Dedifferentiated amniotic fluid mesenchymal stem cell (primary cell): ENCODE measurements at regions not wholly inside any gene's neighbourhood (a gene's known extent, or its start where the extent isn't known, plus 50 kb on each side); places are given as distances from the start of the nearest gene placed in this dataset.
A peak's percentile ranks its signal among the peaks of the same experiment; 100 is the strongest.

Source experiments
- DNase-seq: peaks from one replicate; pipeline ENCODE4 v3.0.0-alpha.2; 2016; ENCODE audit errors: extremely low spot score

DNA sequence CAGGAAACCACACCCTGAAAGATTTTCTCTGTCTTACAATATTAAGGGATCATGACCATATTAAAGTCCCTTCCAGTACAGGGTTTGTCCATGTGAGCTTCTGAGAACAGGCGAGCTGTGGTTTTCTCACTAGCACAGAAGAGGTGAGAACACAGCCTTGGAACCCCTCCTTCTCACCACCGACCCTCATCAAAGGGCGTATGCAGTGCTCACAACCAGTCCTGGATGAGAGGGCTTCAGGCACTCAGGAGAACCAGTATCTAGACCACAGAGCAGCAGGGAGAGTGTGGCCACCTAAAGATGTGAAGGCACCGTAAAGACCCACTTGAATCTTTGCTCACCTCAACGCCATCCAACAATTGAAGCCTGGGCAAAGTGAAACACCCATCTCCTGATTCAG lies 397.0 kb downstream of the ETS1 start:
- no peak for DNase-seq

DNA sequence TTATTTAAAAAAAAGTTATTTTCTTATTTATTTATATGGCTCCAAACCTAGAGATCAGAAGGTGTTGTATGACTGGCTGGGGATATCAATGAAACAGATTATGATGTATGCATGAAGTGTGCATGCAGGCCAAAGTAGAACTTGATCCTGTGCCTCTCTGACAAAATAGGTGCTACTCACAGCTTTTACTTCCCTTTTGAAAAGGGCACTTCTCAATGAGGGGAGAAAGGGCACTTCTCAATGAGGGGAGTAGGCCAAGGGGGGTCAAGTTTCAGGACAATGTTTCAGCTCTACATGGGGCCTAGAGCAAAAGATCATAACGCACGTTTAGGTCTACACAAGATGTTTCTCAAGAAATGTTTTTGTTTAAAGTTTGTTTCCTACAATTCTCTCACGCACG lies 397.5 kb downstream of the ETS1 start:
- DNase-seq = no peak

- no peak for DNase-seq
These were observed 398.9 kb downstream of the ETS1 start for GRCh38 chr11:128188346-128189004.

DNA sequence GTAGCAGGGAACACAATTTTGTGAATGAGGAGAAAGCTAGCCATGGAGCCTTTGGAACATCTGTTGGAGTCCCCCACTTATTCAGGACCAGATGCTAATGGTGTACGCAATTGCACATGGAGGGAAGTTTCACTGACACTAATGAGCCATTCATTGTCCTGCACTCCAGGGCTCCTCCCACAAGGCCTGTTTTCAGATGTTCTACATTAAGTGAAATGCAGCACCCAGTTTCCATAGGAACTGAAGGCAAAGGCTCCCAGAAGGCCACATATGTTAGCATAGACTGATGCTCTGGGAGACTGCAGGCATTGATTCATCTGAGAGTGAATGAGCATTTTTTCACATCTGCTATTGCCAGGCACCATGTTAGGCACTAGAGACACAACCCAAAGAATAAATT lies 399.5 kb downstream of the ETS1 start:
- DNase-seq = no peak

DNA sequence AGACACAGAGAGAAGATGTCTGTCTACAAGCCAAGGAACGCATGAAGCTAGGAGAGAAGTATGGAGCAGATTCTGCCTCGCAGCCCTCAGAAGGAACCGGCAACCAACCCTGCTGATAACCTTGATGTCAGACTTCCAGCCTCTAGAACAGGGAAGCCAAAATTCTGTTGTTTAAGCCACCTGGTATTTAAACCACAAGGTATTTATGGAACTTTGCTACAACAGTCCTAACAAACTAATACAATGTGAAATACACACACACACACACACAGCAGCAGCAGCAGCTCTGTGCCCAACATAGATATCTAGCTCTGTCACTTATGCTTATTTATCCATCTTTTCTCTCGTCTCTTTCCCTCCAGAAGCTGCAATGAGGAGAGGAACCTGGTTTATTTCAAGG lies 400.0 kb downstream of the ETS1 start:
- no peak for DNase-seq

DNA sequence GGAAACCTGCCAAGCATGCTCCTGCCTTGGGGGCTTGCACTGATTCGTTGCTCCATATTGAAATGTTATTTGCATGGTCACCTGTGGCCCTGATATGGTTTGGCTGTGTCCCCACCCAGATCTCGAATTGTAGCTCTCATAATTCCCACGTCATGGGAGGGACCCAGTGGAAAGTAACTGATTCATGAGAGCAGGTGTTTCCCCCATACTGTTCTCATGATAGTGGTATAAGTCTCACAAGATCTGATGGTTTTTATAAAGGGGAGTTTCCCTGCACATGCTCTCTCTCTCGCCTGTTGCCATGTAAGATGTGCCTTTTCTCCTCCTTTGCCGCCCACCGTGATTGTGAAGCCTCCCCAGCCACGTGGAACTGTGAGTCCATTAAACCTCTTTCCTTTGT lies 402.4 kb downstream of the ETS1 start:
- DNase-seq = no peak

DNA sequence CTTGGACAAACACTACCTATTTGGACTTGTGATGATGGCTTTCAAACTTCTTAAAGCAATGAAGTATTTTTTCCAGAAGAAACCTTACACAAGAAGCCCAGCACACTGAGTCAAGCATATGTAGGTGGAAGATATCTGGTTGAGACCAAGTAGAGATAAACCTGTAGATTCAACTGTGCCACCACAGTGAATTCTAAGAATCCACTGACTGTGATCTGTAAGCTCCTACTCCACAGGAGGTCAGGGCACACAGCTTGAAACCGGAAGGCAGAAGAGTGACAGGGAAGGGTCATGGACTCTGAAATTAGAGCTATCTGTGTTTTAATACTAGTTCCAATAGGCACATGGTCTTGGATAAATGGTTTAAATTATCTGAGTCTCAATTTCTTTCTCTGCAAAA lies 404.5 kb downstream of the ETS1 start:
- DNase-seq = no peak

- no peak for DNase-seq
These were observed 405.4 kb downstream of the ETS1 start for GRCh38 chr11:128181984-128182383.

DNA sequence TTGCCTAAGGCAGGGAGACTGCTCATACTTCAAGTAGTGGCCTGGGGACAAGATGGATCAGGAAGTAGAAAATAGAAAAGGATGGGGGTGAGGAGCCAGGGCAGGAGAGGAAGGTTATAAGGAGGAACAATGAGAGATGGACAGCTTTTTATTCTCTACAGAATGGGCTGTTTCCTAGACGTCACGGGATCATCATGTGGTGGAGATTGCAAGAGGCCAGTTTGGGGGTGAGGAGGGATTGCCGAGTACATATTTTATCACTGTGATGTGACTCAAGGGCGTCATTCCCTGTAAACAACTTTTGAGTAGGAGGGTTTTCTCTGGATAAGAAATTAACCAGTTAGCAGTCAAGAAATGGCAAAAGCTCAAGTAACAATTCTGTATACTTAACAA lies 406.3 kb downstream of the ETS1 start:
- no peak for DNase-seq

DNA sequence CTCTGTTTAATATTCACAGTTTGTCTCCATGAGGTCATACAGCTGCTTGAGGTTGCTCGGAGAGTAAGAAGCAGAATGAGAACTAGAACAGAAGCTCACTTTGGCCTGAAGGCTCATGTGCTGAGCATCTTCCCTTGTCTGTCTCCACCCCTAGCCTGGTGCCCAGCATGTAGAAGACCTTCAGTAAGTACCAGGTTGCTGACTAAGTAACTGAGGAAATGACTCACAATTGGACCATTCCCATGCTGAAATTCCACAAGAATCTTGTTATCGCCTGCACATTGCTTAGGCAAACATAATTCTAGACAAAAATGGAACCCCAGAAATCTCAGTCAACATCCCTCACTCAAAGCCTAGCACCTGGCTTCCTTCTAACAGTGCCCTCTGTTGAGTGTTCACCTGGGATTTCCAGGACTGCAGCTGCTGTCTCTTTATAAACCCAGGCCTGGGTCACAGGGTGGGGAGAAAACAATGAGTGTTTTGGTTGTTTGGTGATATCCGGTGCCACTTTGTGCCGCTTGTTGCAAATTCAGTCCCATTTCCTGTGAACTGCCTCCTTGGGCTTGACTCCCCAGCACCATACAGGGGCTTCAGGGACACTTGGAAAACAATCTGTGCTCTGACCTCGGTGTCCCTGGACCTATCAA lies 406.8 kb downstream of the ETS1 start:
- DNase-seq = peak; percentile 68

GRCh38 chr11:128179512-128179911 lies 407.8 kb downstream of the ETS1 start:
- peak; percentile 28 for DNase-seq

- no peak for DNase-seq
These were observed 408.3 kb downstream of the ETS1 start for GRCh38 chr11:128179039-128179438.

- peak; percentile 39 for DNase-seq
These were observed 412.7 kb downstream of the ETS1 start for GRCh38 chr11:128174465-128175291.

- DNase-seq = peak; percentile 91
These were observed 415.1 kb downstream of the ETS1 start for GRCh38 chr11:128172046-128172878.

GRCh38 chr11:128171506-128171905 lies 415.9 kb downstream of the ETS1 start:
- no peak for DNase-seq

DNA sequence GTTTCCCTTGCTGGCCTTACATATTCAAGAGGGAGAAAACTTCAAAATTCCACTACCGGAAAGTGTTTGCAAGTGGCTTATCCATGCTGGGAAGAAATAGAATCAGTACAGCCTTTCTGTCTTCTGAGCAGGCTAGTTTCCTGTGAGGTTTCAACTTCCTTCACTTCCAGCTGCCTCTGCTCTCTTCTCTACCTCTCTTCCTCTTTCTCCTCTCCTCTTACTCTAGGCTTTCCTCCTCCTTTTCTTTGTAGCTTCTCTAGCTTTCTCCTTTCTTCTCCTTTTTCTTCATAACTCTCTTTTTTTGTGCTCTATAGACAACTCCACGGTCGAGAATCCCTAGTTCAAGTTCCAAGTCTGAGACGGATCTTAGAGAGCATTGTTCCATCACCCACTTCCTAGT lies 421.8 kb downstream of the ETS1 start:
- DNase-seq = no peak

GRCh38 chr11:128164080-128164741 lies 423.1 kb downstream of the ETS1 start:
- no peak for DNase-seq

DNA sequence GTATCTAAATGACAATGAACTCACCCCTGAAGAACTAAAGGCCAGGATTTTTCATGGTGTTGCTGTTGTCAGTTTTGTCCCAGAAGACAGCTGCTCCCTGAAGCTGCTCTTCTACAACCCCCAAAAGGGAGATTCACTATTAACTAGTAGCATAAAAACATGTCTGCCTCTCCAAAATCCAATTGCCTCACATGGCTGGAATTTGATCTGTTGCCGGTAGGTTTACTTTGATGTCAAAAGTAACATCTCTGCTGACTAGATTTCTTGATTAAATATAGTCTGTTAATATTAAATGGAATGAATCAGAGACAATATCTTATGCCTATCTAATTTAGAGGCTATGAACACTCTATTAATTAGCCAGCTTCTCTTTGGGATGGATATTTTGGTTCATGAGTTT lies 425.4 kb downstream of the ETS1 start:
- no peak for DNase-seq

- no peak for DNase-seq
These were observed 425.9 kb downstream of the ETS1 start for GRCh38 chr11:128161436-128161835.

GRCh38 chr11:128158860-128159259 lies 428.5 kb downstream of the ETS1 start:
- no peak for DNase-seq
